ENCODE measurements at regions not wholly inside any gene's neighbourhood (a gene's known extent, or its start where the extent isn't known, plus 50 kb on each side); places are given as distances from the start of the nearest gene placed in this dataset.

DNA sequence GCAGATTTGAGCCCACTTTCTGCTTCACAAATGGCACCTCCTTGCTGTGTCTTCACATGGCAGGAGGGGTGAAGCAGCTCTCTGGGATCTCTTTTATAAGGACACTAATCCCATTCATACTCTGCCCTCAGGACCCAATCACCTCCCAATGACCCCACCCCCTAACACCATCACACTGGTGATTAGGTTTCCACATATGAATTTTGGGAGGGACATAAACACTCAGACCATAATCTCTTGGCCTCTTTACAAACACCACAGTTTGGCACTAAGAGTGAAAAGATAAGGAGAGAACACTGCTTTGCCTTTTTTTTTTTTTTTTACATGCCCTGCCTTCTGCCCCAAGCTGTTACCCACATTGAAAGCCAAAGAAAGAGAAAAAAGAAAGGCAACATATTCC, 166.2 kb upstream of the NFIA start:
- Histone ChIP-seq H2AK5ac (ENCODE audit: low read depth, low read length) (no peak overlapping the region), H3K9ac (replicated peaks in 1 of 4; ENCODE audit: extremely low read depth in 1 of 4, low read depth in 3 of 4, low read length in 3 of 4) (no peak overlapping the region), H3K23me2 (ENCODE audit: low read depth, low read length) (no peaks in the 10 kb centered on the region; the same call in 1 of the 2 replicates), H4K91ac (replicated peaks; ENCODE audit: insufficient read length, low read length) (no peak overlapping the region), H2BK120ac (replicated peaks; ENCODE audit: low read depth, low read length) (no peak overlapping the region), H3K79me1 (ENCODE audit: low read depth, low read length) (no peaks in the 10 kb centered on the region), H3K23ac (ENCODE audit: insufficient read length) (no peak overlapping the region), H3K56ac (replicated peaks; ENCODE audit: insufficient read length, low read depth, low read length) (no peak overlapping the region), H3K27ac (ENCODE audit: low read depth, low read length) (no peak overlapping the region), H3K18ac (ENCODE audit: extremely low read depth, low read length) (no peak overlapping the region), H2AFZ (ENCODE audit: low read length) (no peak overlapping the region), H2BK15ac (ENCODE audit: low read length) (no peak overlapping the region), H2BK12ac (ENCODE audit: low read depth, low read length) (no peak overlapping the region), H3K79me2 (ENCODE audit: control insufficient read depth in 1 of 2, insufficient read depth in 2 of 2, low read length in 2 of 2) (no peaks in the 10 kb centered on the region), H3K4ac (replicated peaks; ENCODE audit: insufficient read length, low read depth, low read length) (no peak overlapping the region), H3K27me3 (replicated peaks in 1 of 4; ENCODE audit: control insufficient read depth in 3 of 4, extremely low read depth in 1 of 4, insufficient read depth in 3 of 4, low read length in 3 of 4) (no peaks in the 10 kb centered on the region), H4K5ac (ENCODE audit: insufficient read length, low read depth, low read length) (no peak overlapping the region), H3K14ac (ENCODE audit: insufficient read length) (no peak overlapping the region), H3K4me1 (replicated peaks in 1 of 4; ENCODE audit: control insufficient read depth in 3 of 4, insufficient read depth in 4 of 4, low read length in 3 of 4) (peaks cover 0 to 10% (median 7%) of the 10 kb centered on the region in 4 experiments; a peak in 4 of 7 replicates), H3K9me3 (ENCODE audit: insufficient read depth in 2 of 2, low read depth in 1 of 2, low read length in 1 of 2) (no peaks in the 10 kb centered on the region), H2BK5ac (ENCODE audit: low read depth, low read length) (no peak overlapping the region), H3K4me3 (ENCODE audit: extremely low read depth in 1 of 4, insufficient read depth in 2 of 4, low read depth in 3 of 4, low read length in 4 of 4) (no peak overlapping the region), H4K20me1 (replicated peaks in 1 of 2; ENCODE audit: control insufficient read depth in 1 of 2, insufficient read depth in 2 of 2, low read length in 2 of 2) (no peaks in the 10 kb centered on the region), H2BK20ac (ENCODE audit: low read length) (no peak overlapping the region), H3K36me3 (ENCODE audit: control insufficient read depth in 2 of 4, insufficient read depth in 4 of 4, low read length in 3 of 4) (no peaks in the 10 kb centered on the region; a peak in 1 of 8 replicates), H3K4me2 (ENCODE audit: insufficient read depth in 1 of 2, low read depth in 2 of 2, low read length in 2 of 2) (no peak overlapping the region), H4K8ac (ENCODE audit: extremely low read depth, insufficient read depth, low read length) (no peak overlapping the region)
- ChIA-PET POLR2A (ENCODE audit: partially characterized antibody) (no interaction called here), CTCF (ENCODE audit: partially characterized antibody) (interaction anchor here (1.8 kb wide), 1 partner anchor 68 kb away, joined by 7 read pairs; no protein-coding TSS in a partner anchor)
- FAIRE-seq (no peak), DNase-seq (ENCODE audit: low read depth in 1 of 2, low spot score in 2 of 2) (no peak)
- no peak for TF ChIP-seq SP1 (IDR thresholded peaks at IDR 0.05; ENCODE audit: low read depth, low read length)
- TF ChIP-seq BACH1 (IDR thresholded peaks at IDR 0.05; ENCODE audit: low read length) = no peak
- TF ChIP-seq GTF2F1 (IDR thresholded peaks at IDR 0.05; ENCODE audit: borderline replicate concordance, low read depth, low read length) = no peak
- TF ChIP-seq HDAC6 (IDR thresholded peaks at IDR 0.05; ENCODE audit: low read depth, low read length) = no peak
- no peak for TF ChIP-seq SAP30 (IDR thresholded peaks at IDR 0.05; ENCODE audit: insufficient read depth, insufficient replicate concordance, low read length)
- TF ChIP-seq, protein P1, sequence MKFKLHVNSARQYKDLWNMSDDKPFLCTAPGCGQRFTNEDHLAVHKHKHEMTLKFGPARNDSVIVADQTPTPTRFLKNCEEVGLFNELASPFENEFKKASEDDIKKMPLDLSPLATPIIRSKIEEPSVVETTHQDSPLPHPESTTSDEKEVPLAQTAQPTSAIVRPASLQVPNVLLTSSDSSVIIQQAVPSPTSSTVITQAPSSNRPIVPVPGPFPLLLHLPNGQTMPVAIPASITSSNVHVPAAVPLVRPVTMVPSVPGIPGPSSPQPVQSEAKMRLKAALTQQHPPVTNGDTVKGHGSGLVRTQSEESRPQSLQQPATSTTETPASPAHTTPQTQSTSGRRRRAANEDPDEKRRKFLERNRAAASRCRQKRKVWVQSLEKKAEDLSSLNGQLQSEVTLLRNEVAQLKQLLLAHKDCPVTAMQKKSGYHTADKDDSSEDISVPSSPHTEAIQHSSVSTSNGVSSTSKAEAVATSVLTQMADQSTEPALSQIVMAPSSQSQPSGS (IDR thresholded peaks at IDR 0.05; ENCODE audit: low read length) = no peak
- no peak for TF ChIP-seq TBP (IDR thresholded peaks at IDR 0.05; ENCODE audit: low read depth, low read length)
- TF ChIP-seq USF2 (IDR thresholded peaks at IDR 0.05; ENCODE audit: low read length) = no peak
- no peak for TF ChIP-seq JUN (IDR thresholded peaks at IDR 0.05; ENCODE audit: low read depth, low read length)
- no peak for TF ChIP-seq MAX (IDR thresholded peaks at IDR 0.05)
- no peak for TF ChIP-seq GABPA (IDR thresholded peaks at IDR 0.05; ENCODE audit: borderline replicate concordance, insufficient read depth, low read length)
- no peak for TF ChIP-seq RBBP5 (IDR thresholded peaks at IDR 0.05; ENCODE audit: borderline replicate concordance, low read depth, low read length)
- TF ChIP-seq NRF1 (IDR thresholded peaks at IDR 0.05; ENCODE audit: low read depth, low read length) = no peak
